OCI-LY7 (cell line): ENCODE measurements at regions not wholly inside any gene's neighbourhood (a gene's known extent, or its start where the extent isn't known, plus 50 kb on each side); places are given as distances from the start of the nearest gene placed in this dataset.

Experiments used
- CTCF ChIP-seq: fragments of 200-600 bp; sonication (generic); conservative IDR thresholded peaks from 2 replicates; pipeline ENCODE4 v1.5.1; 2014; ENCODE audit warnings: mild to moderate bottlenecking, antibody characterized with exemption, low read length, moderate library complexity, mixed read lengths
- EZH2phosphoT487 ChIP-seq: fragments of 200-600 bp; sonication (generic); IDR thresholded peaks from 2 replicates; pipeline ENCODE4 v1.6.1; 2018; ENCODE audit warnings: low read depth, borderline replicate concordance, mild to moderate bottlenecking, mixed run types, antibody characterized with exemption, low read length, moderate library complexity, mixed read lengths

- TF ChIP-seq CTCF (no peak), EZH2phosphoT487 (no peak)
Observed at GRCh38 chr5:42089705-42090104, 164.6 kb downstream of the FBXO4 start.
